Stomach smooth muscle (tissue), 2 donors: ENCODE measurements at regions not wholly inside any gene's neighbourhood (a gene's known extent, or its start where the extent isn't known, plus 50 kb on each side); places are given as distances from the start of the nearest gene placed in this dataset.

Experiments
- H3K27ac ChIP-seq: one replicate; pipeline ENCODE4 v1.7.0; 2013; ENCODE audit warnings: mild to moderate bottlenecking, low read length, inconsistent platforms
- H3K27me3 ChIP-seq, 2 donors: one replicate each; pipeline ENCODE4 v1.7.0; 2013; ENCODE audit warnings: low read length in 2 of 2; ENCODE audit not compliant: insufficient read depth in 2 of 2, control insufficient read depth in 1 of 2
- H3K36me3 ChIP-seq, 2 donors: one replicate each; pipeline ENCODE4 v1.7.0; 2013; ENCODE audit warnings: low read length in 2 of 2; ENCODE audit not compliant: control insufficient read depth in 2 of 2, insufficient read depth in 2 of 2
- H3K4me1 ChIP-seq: one replicate; pipeline ENCODE4 v1.7.0; 2013; ENCODE audit warnings: low read length; ENCODE audit not compliant: control insufficient read depth, insufficient read depth
- H3K4me3 ChIP-seq, 2 donors: one replicate each; pipeline ENCODE4 v1.7.0; 2013; ENCODE audit warnings: low read length in 2 of 2
- H3K9ac ChIP-seq, 2 donors: one replicate each; pipeline ENCODE4 v1.7.0; 2013; ENCODE audit warnings: low read length in 2 of 2, mild to moderate bottlenecking in 1 of 2
- H3K9me3 ChIP-seq, 2 donors: one replicate each; pipeline ENCODE4 v1.7.0; 2013; ENCODE audit warnings: low read length in 2 of 2; ENCODE audit not compliant: control insufficient read depth in 2 of 2
- donor health status: healthy.
- donor health status: Pancreatic carcinoma.

DNA sequence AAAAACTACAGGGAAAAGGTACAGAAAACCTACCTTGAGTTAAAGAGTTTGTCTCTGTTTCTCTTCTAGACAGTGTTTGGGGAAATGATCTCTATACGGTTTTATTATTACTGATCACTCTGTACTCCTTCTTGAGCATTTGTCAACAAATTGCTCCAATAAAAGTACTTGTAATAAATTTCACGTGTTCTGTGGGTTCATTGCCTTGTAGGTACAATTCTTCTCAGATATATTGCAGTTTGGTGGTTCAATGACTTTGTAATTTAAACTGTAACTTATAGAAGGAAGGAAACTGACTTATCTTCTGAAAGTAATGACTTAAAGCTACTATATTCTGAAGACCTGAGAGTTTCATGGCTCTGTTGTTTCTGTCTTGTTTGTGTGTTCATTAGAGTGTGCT, 319.9 kb upstream of the PCSK5 start:
- Histone ChIP-seq H3K4me3 (no peak overlapping the region), H3K27ac (no peak overlapping the region)

GRCh38 chr9:75574569-75574968, 315.9 kb upstream of the PCSK5 start:
- no peaks in the 10 kb centered on the region for H3K4me1 ChIP-seq
- H3K27me3 ChIP-seq: no peaks in the 10 kb centered on the region
- peaks cover 0 to 1% of the 10 kb centered on the region in 2 donors for H3K9me3 ChIP-seq
- H3K27ac ChIP-seq: no peak overlapping the region
- H3K36me3 ChIP-seq: no peaks in the 10 kb centered on the region
- H3K9ac ChIP-seq: no peak overlapping the region
- H3K4me3 ChIP-seq: no peak overlapping the region

More for the DNA sequence above, 319.9 kb upstream of the PCSK5 start:
- Histone ChIP-seq H3K9me3 (peaks cover 0 to 1% of the 10 kb centered on the region in 2 donors), H3K36me3 (no peaks in the 10 kb centered on the region), H3K9ac (no peak overlapping the region), H3K4me1 (no peaks in the 10 kb centered on the region), H3K27me3 (no peaks in the 10 kb centered on the region)

- Histone ChIP-seq H3K27ac (no peak overlapping the region), H3K4me1 (no peaks in the 10 kb centered on the region), H3K36me3 (no peaks in the 10 kb centered on the region), H3K4me3 (no peak overlapping the region), H3K27me3 (no peaks in the 10 kb centered on the region), H3K9ac (no peak overlapping the region), H3K9me3 (no peaks in the 10 kb centered on the region)
These were observed 307.6 kb upstream of the PCSK5 start for GRCh38 chr9:75582870-75583269.

DNA sequence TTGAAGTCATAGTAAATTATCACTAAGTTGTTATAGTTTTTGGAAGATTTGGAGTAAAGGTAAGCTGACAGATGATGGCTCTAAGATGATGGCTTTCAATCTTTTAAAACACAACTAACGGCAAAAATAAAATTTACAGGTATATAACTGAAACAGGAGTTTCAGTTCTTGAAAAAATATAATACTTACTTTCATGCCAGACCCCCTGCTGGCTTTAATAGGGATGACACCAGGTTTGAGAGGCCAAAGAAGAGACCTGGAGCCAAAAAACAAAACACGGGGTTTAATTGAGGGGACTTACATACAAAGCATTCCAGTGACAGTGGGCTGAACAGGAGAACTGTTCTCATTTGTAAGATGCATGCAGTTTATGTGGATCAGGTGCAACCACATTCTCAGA, 301.7 kb upstream of the PCSK5 start:
- Histone ChIP-seq H3K27me3 (no peaks in the 10 kb centered on the region), H3K4me1 (no peaks in the 10 kb centered on the region), H3K36me3 (no peaks in the 10 kb centered on the region), H3K4me3 (no peak overlapping the region), H3K9ac (no peak overlapping the region), H3K9me3 (no peaks in the 10 kb centered on the region), H3K27ac (no peak overlapping the region)

GRCh38 chr9:75589497-75589896, 301.0 kb upstream of the PCSK5 start:
- H3K9ac ChIP-seq: no peak overlapping the region
- no peaks in the 10 kb centered on the region for H3K27me3 ChIP-seq
- no peaks in the 10 kb centered on the region for H3K9me3 ChIP-seq
- H3K36me3 ChIP-seq: no peaks in the 10 kb centered on the region
- no peak overlapping the region for H3K27ac ChIP-seq
- no peaks in the 10 kb centered on the region for H3K4me1 ChIP-seq
- H3K4me3 ChIP-seq: no peak overlapping the region

GRCh38 chr9:75591972-75592371, 298.5 kb upstream of the PCSK5 start:
- no peaks in the 10 kb centered on the region for H3K9me3 ChIP-seq
- no peak overlapping the region for H3K4me3 ChIP-seq
- H3K9ac ChIP-seq: no peak overlapping the region
- no peaks in the 10 kb centered on the region for H3K4me1 ChIP-seq
- H3K27me3 ChIP-seq: no peaks in the 10 kb centered on the region
- H3K36me3 ChIP-seq: no peaks in the 10 kb centered on the region
- H3K27ac ChIP-seq: no peak overlapping the region

- Histone ChIP-seq H3K9me3 (no peaks in the 10 kb centered on the region), H3K4me3 (no peak overlapping the region), H3K9ac (no peak overlapping the region), H3K27me3 (no peaks in the 10 kb centered on the region), H3K27ac (no peak overlapping the region), H3K4me1 (no peaks in the 10 kb centered on the region), H3K36me3 (no peaks in the 10 kb centered on the region)
These were observed 297.9 kb upstream of the PCSK5 start for GRCh38 chr9:75592586-75592985.

DNA sequence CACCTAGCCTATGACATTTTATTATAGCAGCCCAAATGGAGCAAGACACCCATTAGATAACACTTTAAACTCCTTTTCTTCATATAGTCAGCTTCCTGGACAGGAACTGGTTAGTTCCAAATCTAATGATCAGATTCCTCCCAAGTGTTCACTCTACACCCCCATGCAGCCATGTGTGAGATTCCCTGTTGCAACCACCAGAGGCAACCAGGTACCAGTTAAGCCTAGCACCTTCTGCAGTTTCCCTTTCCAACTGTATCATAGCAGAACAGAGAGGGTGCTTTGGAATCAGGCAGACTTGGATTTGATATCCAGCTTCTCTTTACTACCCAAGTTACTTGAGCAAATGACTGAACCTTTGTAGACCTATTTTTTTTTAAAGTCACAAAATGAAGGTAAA, 296.6 kb upstream of the PCSK5 start:
- no peaks in the 10 kb centered on the region for H3K27me3 ChIP-seq
- H3K9me3 ChIP-seq: no peaks in the 10 kb centered on the region
- no peaks in the 10 kb centered on the region for H3K36me3 ChIP-seq
- H3K9ac ChIP-seq: no peak overlapping the region
- H3K4me3 ChIP-seq: no peak overlapping the region
- H3K27ac ChIP-seq: no peak overlapping the region
- H3K4me1 ChIP-seq: no peaks in the 10 kb centered on the region

- Histone ChIP-seq H3K4me3 (no peak overlapping the region), H3K9me3 (no peaks in the 10 kb centered on the region), H3K27me3 (no peaks in the 10 kb centered on the region), H3K27ac (no peak overlapping the region), H3K4me1 (no peaks in the 10 kb centered on the region), H3K9ac (no peak overlapping the region), H3K36me3 (no peaks in the 10 kb centered on the region)
These were observed 291.3 kb upstream of the PCSK5 start for GRCh38 chr9:75599126-75599525.

- no peak overlapping the region for H3K4me3 ChIP-seq
- H3K9ac ChIP-seq: no peak overlapping the region
- H3K4me1 ChIP-seq: no peaks in the 10 kb centered on the region
- H3K27me3 ChIP-seq: no peaks in the 10 kb centered on the region
- no peak overlapping the region for H3K27ac ChIP-seq
- H3K36me3 ChIP-seq: no peaks in the 10 kb centered on the region
- H3K9me3 ChIP-seq: no peaks in the 10 kb centered on the region
These were observed 289.2 kb upstream of the PCSK5 start for GRCh38 chr9:75601280-75601679.

- H3K27me3 ChIP-seq: no peaks in the 10 kb centered on the region
- no peaks in the 10 kb centered on the region for H3K4me1 ChIP-seq
- no peak overlapping the region for H3K27ac ChIP-seq
- H3K9ac ChIP-seq: no peak overlapping the region
- H3K36me3 ChIP-seq: no peaks in the 10 kb centered on the region
- no peak overlapping the region for H3K4me3 ChIP-seq
- H3K9me3 ChIP-seq: no peaks in the 10 kb centered on the region
These were observed 288.4 kb upstream of the PCSK5 start for GRCh38 chr9:75602060-75602459.

GRCh38 chr9:75604661-75605060, 285.8 kb upstream of the PCSK5 start:
- Histone ChIP-seq H3K36me3 (no peaks in the 10 kb centered on the region), H3K27ac (no peak overlapping the region), H3K9ac (no peak overlapping the region), H3K9me3 (no peaks in the 10 kb centered on the region), H3K27me3 (no peaks in the 10 kb centered on the region), H3K4me3 (no peak overlapping the region), H3K4me1 (no peaks in the 10 kb centered on the region)
